ENCODE measurements at regions not wholly inside any gene's neighbourhood (a gene's known extent, or its start where the extent isn't known, plus 50 kb on each side); places are given as distances from the start of the nearest gene placed in this dataset.

DNA sequence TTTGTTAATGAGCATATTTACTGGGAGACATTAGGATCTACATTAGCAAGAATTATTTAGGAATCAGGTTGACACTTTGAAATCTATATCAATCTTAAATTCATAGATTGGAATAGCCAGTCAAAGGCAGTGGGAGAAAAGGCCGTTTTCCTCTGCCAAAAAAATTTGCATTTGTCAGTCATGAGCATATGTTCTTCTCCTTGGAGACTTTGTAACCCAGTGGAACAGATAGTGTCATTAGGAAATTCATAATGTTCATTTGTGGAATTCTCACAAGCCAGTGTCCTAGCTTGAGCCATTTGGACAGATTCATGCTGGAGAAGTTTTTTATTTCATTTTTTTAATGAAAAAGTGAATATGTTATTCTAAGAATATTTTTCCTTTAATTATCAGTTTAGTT, 260.1 kb downstream of the OXSM start:
- no peak for TF ChIP-seq EZH2phosphoT487 (IDR thresholded peaks at IDR 0.05; ENCODE audit: low read depth)

DNA sequence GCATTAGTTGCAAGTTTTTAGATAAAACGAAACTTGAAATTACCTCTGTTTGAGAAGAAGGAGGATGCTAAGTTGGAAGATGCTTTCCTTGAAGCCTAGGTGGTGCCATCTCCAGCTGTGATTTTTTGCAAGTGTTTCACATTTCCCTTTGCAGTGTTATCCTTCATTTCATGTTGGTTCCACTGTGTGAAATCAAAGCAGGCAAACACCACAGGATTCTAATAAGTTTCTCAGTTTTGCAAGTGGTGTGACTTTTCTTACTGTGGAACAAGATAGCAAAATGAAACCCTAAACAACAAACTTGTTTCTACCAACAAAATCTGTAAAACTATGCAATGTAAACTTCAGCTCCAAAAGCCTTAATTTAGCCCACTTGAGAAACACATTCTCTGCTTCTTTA, 260.9 kb downstream of the OXSM start:
- Histone ChIP-seq H3K36me3 (replicated peaks; ENCODE audit: low read depth, low read length) (no peaks in the 10 kb centered on the region), H3K79me2 (ENCODE audit: low read length) (no peaks in the 10 kb centered on the region), H3K4me3 (ENCODE audit: low read length) (no peak overlapping the region), H2AFZ (ENCODE audit: low read depth, low read length) (no peak overlapping the region), H3K9me3 (ENCODE audit: insufficient read depth, low read length) (no peaks in the 10 kb centered on the region), H3K4me2 (ENCODE audit: low read length) (no peak overlapping the region), H4K20me1 (ENCODE audit: insufficient read depth, low read length) (no peaks in the 10 kb centered on the region), H3K9ac (ENCODE audit: low read length) (no peak overlapping the region), H3K4me1 (ENCODE audit: low read length) (no peaks in the 10 kb centered on the region), H3K27ac (ENCODE audit: low read length) (no peak overlapping the region), H3K27me3 (ENCODE audit: low read depth, low read length) (no peaks in the 10 kb centered on the region)
- no peak for TF ChIP-seq CTCF (IDR thresholded peaks at IDR 0.05; ENCODE audit: low read depth, low read length)
- no peak for TF ChIP-seq EZH2phosphoT487 (IDR thresholded peaks at IDR 0.05; ENCODE audit: low read depth)

More for the DNA sequence above, 260.1 kb downstream of the OXSM start:
- no peaks in the 10 kb centered on the region for H4K20me1 ChIP-seq (ENCODE audit: insufficient read depth, low read length)
- H3K4me2 ChIP-seq (ENCODE audit: low read length): no peak overlapping the region
- H3K79me2 ChIP-seq (ENCODE audit: low read length): no peaks in the 10 kb centered on the region
- no peak overlapping the region for H2AFZ ChIP-seq (ENCODE audit: low read depth, low read length)
- no peak overlapping the region for H3K9ac ChIP-seq (ENCODE audit: low read length)
- H3K27me3 ChIP-seq (ENCODE audit: low read depth, low read length): no peaks in the 10 kb centered on the region
- H3K4me3 ChIP-seq (ENCODE audit: low read length): no peak overlapping the region
- H3K36me3 ChIP-seq (replicated peaks; ENCODE audit: low read depth, low read length): no peaks in the 10 kb centered on the region
- no peaks in the 10 kb centered on the region for H3K9me3 ChIP-seq (ENCODE audit: insufficient read depth, low read length)
- H3K27ac ChIP-seq (ENCODE audit: low read length): no peak overlapping the region
- no peaks in the 10 kb centered on the region for H3K4me1 ChIP-seq (ENCODE audit: low read length)

DNA sequence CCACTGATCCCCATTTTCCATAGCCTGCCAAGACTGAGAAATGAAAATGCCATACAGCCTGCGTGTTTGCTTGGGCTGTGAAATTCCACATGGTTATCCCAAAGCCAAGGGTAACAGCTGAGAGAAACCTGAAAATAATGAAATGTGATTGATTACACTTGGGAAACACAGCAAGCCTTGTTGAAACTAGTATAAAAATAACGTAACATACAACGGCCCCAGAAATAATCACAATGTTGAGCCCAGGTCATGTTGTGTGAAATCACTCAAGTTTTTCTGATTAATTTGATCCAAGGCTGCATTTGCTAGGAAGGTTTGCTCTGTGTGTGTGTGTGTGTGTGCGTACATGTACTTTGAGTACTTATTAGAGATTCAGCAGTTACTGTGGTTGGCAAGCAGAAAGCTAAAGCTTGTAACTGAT, 269.0 kb downstream of the OXSM start:
- Histone ChIP-seq H3K4me1 (ENCODE audit: low read length) (no peaks in the 10 kb centered on the region), H3K36me3 (replicated peaks; ENCODE audit: low read depth, low read length) (no peaks in the 10 kb centered on the region), H2AFZ (ENCODE audit: low read depth, low read length) (no peak overlapping the region), H3K79me2 (ENCODE audit: low read length) (no peaks in the 10 kb centered on the region), H3K27ac (ENCODE audit: low read length) (no peak overlapping the region), H3K9me3 (ENCODE audit: insufficient read depth, low read length) (no peaks in the 10 kb centered on the region), H3K9ac (ENCODE audit: low read length) (no peak overlapping the region), H3K4me3 (ENCODE audit: low read length) (no peak overlapping the region), H4K20me1 (ENCODE audit: insufficient read depth, low read length) (no peaks in the 10 kb centered on the region), H3K27me3 (ENCODE audit: low read depth, low read length) (no peaks in the 10 kb centered on the region), H3K4me2 (ENCODE audit: low read length) (no peak overlapping the region)
- TF ChIP-seq CTCF (IDR thresholded peaks at IDR 0.05; ENCODE audit: low read depth, low read length) (no peak), EZH2phosphoT487 (IDR thresholded peaks at IDR 0.05; ENCODE audit: low read depth) (no peak)

GRCh38 chr3:26061947-26062346, 272.1 kb downstream of the OXSM start:
- no peak overlapping the region for H3K4me3 ChIP-seq (ENCODE audit: low read length)
- H3K36me3 ChIP-seq (replicated peaks; ENCODE audit: low read depth, low read length): no peaks in the 10 kb centered on the region
- no peaks in the 10 kb centered on the region for H3K9me3 ChIP-seq (ENCODE audit: insufficient read depth, low read length)
- no peak overlapping the region for H3K4me2 ChIP-seq (ENCODE audit: low read length)
- no peaks in the 10 kb centered on the region for H3K27me3 ChIP-seq (ENCODE audit: low read depth, low read length)
- H3K79me2 ChIP-seq (ENCODE audit: low read length): no peaks in the 10 kb centered on the region
- no peak overlapping the region for H2AFZ ChIP-seq (ENCODE audit: low read depth, low read length)
- TF ChIP-seq CTCF (IDR thresholded peaks at IDR 0.05; ENCODE audit: low read depth, low read length) (no peak), EZH2phosphoT487 (IDR thresholded peaks at IDR 0.05; ENCODE audit: low read depth) (no peak)
- no peak overlapping the region for H3K9ac ChIP-seq (ENCODE audit: low read length)
- no peak overlapping the region for H3K27ac ChIP-seq (ENCODE audit: low read length)
- no peaks in the 10 kb centered on the region for H4K20me1 ChIP-seq (ENCODE audit: insufficient read depth, low read length)
- H3K4me1 ChIP-seq (ENCODE audit: low read length): no peaks in the 10 kb centered on the region

- H3K79me2 ChIP-seq (ENCODE audit: low read length): no peaks in the 10 kb centered on the region
- no peak for TF ChIP-seq CTCF (IDR thresholded peaks at IDR 0.05; ENCODE audit: low read depth, low read length)
- TF ChIP-seq EZH2phosphoT487 (IDR thresholded peaks at IDR 0.05; ENCODE audit: low read depth): no peak
- no peaks in the 10 kb centered on the region for H3K4me1 ChIP-seq (ENCODE audit: low read length)
- H3K27ac ChIP-seq (ENCODE audit: low read length): no peak overlapping the region
- no peaks in the 10 kb centered on the region for H3K36me3 ChIP-seq (replicated peaks; ENCODE audit: low read depth, low read length)
- no peak overlapping the region for H2AFZ ChIP-seq (ENCODE audit: low read depth, low read length)
- H3K9ac ChIP-seq (ENCODE audit: low read length): no peak overlapping the region
- H3K4me2 ChIP-seq (ENCODE audit: low read length): no peak overlapping the region
- H3K27me3 ChIP-seq (ENCODE audit: low read depth, low read length): no peaks in the 10 kb centered on the region
- H3K4me3 ChIP-seq (ENCODE audit: low read length): no peak overlapping the region
- no peaks in the 10 kb centered on the region for H4K20me1 ChIP-seq (ENCODE audit: insufficient read depth, low read length)
- H3K9me3 ChIP-seq (ENCODE audit: insufficient read depth, low read length): no peaks in the 10 kb centered on the region
These were observed 274.4 kb downstream of the OXSM start for GRCh38 chr3:26064297-26064696.

All from OCI-LY3 (cell line).